WTC11 (cell line): ENCODE measurements at regions not wholly inside any gene's neighbourhood (a gene's known extent, or its start where the extent isn't known, plus 50 kb on each side); places are given as distances from the start of the nearest gene placed in this dataset.
A peak's percentile ranks its signal among the peaks of the same experiment; 100 is the strongest.

Source experiments
- ATAC-seq: fragments of 200-7000 bp; cut with Tn5 transposase; 2 replicates; pipeline ENCODE4 v1.10.0; 2021; ENCODE audit warnings: mild to moderate bottlenecking, moderate library complexity
- CTCF ChIA-PET: fragments of 300-600 bp; sonication (Branson Sonifier 250); formaldehyde crosslinking; loops from one replicate; lab custom pipeline; 2021; ENCODE audit warnings: antibody characterized with exemption; lab: Charles Lee
- POLR2A ChIA-PET: fragments of 350-600 bp; sonication (Branson Sonifier 250); formaldehyde crosslinking; loops from one replicate; lab custom pipeline; 2021; ENCODE audit warnings: antibody characterized with exemption; lab: Charles Lee
- DNase-seq: peaks from one replicate; pipeline ENCODE4 v3.0.0; 2021; ENCODE audit warnings: low spot score
- H3K27ac Mint-ChIP-seq: 2 replicates; pipeline ENCODE4 v1.8.0; 2021; ENCODE audit warnings: mixed read lengths
- H3K27me3 Mint-ChIP-seq: 2 replicates; pipeline ENCODE4 v1.8.0; 2021; ENCODE audit warnings: low read depth, mild to moderate bottlenecking, moderate library complexity, mixed read lengths
- H3K36me3 Mint-ChIP-seq: 2 replicates; pipeline ENCODE4 v1.8.0; 2021; ENCODE audit warnings: mixed read lengths
- H3K4me1 Mint-ChIP-seq: 2 replicates; pipeline ENCODE4 v1.8.0; 2022; ENCODE audit warnings: mixed read lengths
- H3K4me3 Mint-ChIP-seq: 2 replicates; pipeline ENCODE4 v1.8.0; 2021; ENCODE audit warnings: mild to moderate bottlenecking, moderate library complexity, mixed read lengths
- H3K9me3 Mint-ChIP-seq: 2 replicates; pipeline ENCODE4 v1.8.0; 2021; ENCODE audit warnings: mixed read lengths
- CBFB ChIP-seq: sonication (generic); formaldehyde crosslinking; IDR thresholded peaks from 2 replicates; pipeline ENCODE4 v1.8.1; 2022; ENCODE audit warnings: mild to moderate bottlenecking, low read depth, missing genetic modification reagents
- CREM ChIP-seq: sonication (generic); formaldehyde crosslinking; IDR thresholded peaks from 2 replicates; pipeline ENCODE4 v1.8.1; 2022; ENCODE audit warnings: mild to moderate bottlenecking, missing genetic modification reagents, moderate library complexity
- FOXK1 ChIP-seq: sonication (generic); formaldehyde crosslinking; IDR thresholded peaks from 2 replicates; pipeline ENCODE4 v1.8.0; 2022; ENCODE audit warnings: mild to moderate bottlenecking, moderate library complexity, missing genetic modification reagents
- GABPB1 ChIP-seq: sonication (generic); formaldehyde crosslinking; IDR thresholded peaks from 2 replicates; pipeline ENCODE4 v1.8.1; 2023; ENCODE audit warnings: mild to moderate bottlenecking, missing genetic modification reagents
- HMGXB4 ChIP-seq: sonication (generic); formaldehyde crosslinking; IDR thresholded peaks from 2 replicates; pipeline ENCODE4 v1.8.1; 2023; ENCODE audit warnings: mild to moderate bottlenecking, moderate library complexity, missing genetic modification reagents
- MYBL2 ChIP-seq: sonication (generic); formaldehyde crosslinking; IDR thresholded peaks from 2 replicates; pipeline ENCODE4 v1.8.1; 2023; ENCODE audit warnings: mild to moderate bottlenecking, moderate library complexity, missing genetic modification reagents
- NFATC4 ChIP-seq: fragments of 250-450 bp; sonication (Bioruptor Pico); IDR thresholded peaks from 2 replicates; pipeline ENCODE4 v1.9.0; 2021; ENCODE audit warnings: mild to moderate bottlenecking
- NFYB ChIP-seq: sonication (generic); formaldehyde crosslinking; conservative IDR thresholded peaks from 2 replicates; pipeline ENCODE4 v1.8.0; 2022; ENCODE audit warnings: low read depth, missing genetic modification reagents
- NR2C2 ChIP-seq: sonication (generic); formaldehyde crosslinking; IDR thresholded peaks from 2 replicates; pipeline ENCODE4 v1.8.0; 2022; ENCODE audit warnings: mild to moderate bottlenecking, missing genetic modification reagents
- RELA ChIP-seq: sonication (generic); formaldehyde crosslinking; IDR thresholded peaks from 2 replicates; pipeline ENCODE4 v1.8.1; 2022; ENCODE audit warnings: missing genetic modification reagents, mild to moderate bottlenecking, borderline replicate concordance
- SOX15 ChIP-seq: fragments of 250-450 bp; sonication (Bioruptor Pico); IDR thresholded peaks from 2 replicates; pipeline ENCODE4 v1.9.0; 2021; ENCODE audit warnings: mild to moderate bottlenecking
- USF1 ChIP-seq: sonication (generic); formaldehyde crosslinking; IDR thresholded peaks from 2 replicates; pipeline ENCODE4 v1.8.0; 2022; ENCODE audit warnings: mild to moderate bottlenecking, missing genetic modification reagents
- ZNF121 ChIP-seq: sonication (generic); formaldehyde crosslinking; IDR thresholded peaks from 2 replicates; pipeline ENCODE4 v1.8.0; 2023; ENCODE audit warnings: missing genetic modification reagents
- ZNF219 ChIP-seq: sonication (generic); formaldehyde crosslinking; IDR thresholded peaks from 2 replicates; pipeline ENCODE4 v1.8.0; 2023; ENCODE audit warnings: missing genetic modification reagents, mild to moderate bottlenecking, borderline replicate concordance
- ZNF263 ChIP-seq: sonication (generic); formaldehyde crosslinking; IDR thresholded peaks from 2 replicates; pipeline ENCODE4 v1.8.1; 2022; ENCODE audit warnings: low read depth, mild to moderate bottlenecking, moderate library complexity, missing genetic modification reagents
- ZNF423 ChIP-seq: fragments of 250-450 bp; sonication (Bioruptor Pico); IDR thresholded peaks from 2 replicates; pipeline ENCODE4 v2.1.2; 2022; ENCODE audit warnings: mild to moderate bottlenecking, moderate library complexity
- TF ChIP-seq, protein P1 (sequence below): fragments of 250-450 bp; sonication (Bioruptor Pico); IDR thresholded peaks from 2 replicates; pipeline ENCODE4 v1.9.0; 2021; ENCODE audit warnings: mild to moderate bottlenecking
- TF ChIP-seq, protein P2 (sequence below): sonication (generic); formaldehyde crosslinking; IDR thresholded peaks from 2 replicates; pipeline ENCODE4 v1.8.0; 2022; ENCODE audit warnings: mild to moderate bottlenecking, missing genetic modification reagents
- TF ChIP-seq, protein P3 (sequence below): fragments of 250-450 bp; sonication (Bioruptor Pico); IDR thresholded peaks from 2 replicates; pipeline ENCODE4 v1.8.0; 2021; ENCODE audit warnings: mild to moderate bottlenecking
- TF ChIP-seq, protein P4 (sequence below): fragments of 250-450 bp; sonication (Bioruptor Pico); IDR thresholded peaks from 2 replicates; pipeline ENCODE4 v1.9.0; 2021; ENCODE audit warnings: mild to moderate bottlenecking, borderline replicate concordance
- TF ChIP-seq, protein P5 (sequence below): sonication (generic); formaldehyde crosslinking; IDR thresholded peaks from 2 replicates; pipeline ENCODE4 v1.8.0; 2023; ENCODE audit warnings: missing genetic modification reagents, mild to moderate bottlenecking, borderline replicate concordance

DNA sequence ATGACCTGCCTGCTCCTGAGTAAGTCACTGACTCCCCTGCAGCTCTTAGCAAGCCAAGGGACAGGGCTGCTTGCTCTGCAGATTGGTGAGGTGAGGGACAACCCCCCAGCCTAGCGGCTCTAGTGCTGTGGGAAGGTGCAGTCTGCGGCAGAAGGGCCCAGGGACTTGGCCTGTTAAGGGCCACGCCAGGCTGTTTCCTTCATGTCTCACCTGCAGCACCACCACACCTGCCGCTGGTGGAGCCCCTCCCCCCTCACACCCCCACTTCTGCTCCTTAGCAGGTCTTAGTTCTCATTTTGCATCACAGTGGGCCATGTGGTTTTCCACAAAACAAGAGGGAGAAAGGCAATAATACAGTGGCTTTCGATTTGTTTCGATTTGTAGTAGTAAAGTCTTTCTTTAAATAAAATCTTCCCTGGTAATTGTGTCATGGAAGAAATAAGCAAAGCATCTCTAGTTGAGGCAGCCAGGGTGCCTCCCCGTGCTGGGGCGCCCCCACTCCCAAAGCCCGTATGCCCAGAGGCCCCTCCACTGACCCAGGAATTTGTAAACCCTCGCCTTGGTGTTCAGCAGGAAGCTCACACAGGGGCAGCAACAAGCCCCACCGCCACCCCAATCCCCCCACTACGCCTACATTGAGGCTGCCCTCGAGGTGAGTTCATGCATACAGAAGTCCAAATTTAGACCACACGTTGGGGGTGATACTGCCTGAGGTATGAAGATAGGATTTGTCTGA, 86.5 kb upstream of the CLDN5 start:
- TF ChIP-seq, protein P1, sequence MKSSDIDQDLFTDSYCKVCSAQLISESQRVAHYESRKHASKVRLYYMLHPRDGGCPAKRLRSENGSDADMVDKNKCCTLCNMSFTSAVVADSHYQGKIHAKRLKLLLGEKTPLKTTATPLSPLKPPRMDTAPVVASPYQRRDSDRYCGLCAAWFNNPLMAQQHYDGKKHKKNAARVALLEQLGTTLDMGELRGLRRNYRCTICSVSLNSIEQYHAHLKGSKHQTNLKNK, result no peak
- TF ChIP-seq ZNF121 (CRISPR knock-in tag), result peak; percentile 52; the same call in 1 of the 2 replicates
- TF ChIP-seq FOXK1 (CRISPR knock-in tag), result peak; percentile 9; the same call in 1 of the 2 replicates
- no peak for TF ChIP-seq MYBL2 (CRISPR knock-in tag)
- TF ChIP-seq HMGXB4 (CRISPR knock-in tag), result 0 out of 2 replicates have a peak, but pooled peaks have one; percentile 15
- TF ChIP-seq ZNF263 (CRISPR knock-in tag), result no peak
- no peak for TF ChIP-seq SOX15 (CRISPR knock-in tag)
- TF ChIP-seq, protein P2, sequence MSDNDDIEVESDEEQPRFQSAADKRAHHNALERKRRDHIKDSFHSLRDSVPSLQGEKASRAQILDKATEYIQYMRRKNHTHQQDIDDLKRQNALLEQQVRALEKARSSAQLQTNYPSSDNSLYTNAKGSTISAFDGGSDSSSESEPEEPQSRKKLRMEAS (CRISPR knock-in tag), result peak; percentile 76
- no peak for TF ChIP-seq NFATC4 (CRISPR knock-in tag)
- ATAC-seq, result peak; percentile 64
- DNase-seq, result peak; percentile 56
- POLR2A ChIA-PET, result interaction anchor here (1.1 kb wide), 1 partner anchor 131 kb away, joined by 3 read pairs; the partner anchor contains the start of gene CDC45
- peak overlapping the region; percentile 15; the same call in 1 of the 2 replicates for H3K27ac Mint-ChIP-seq
- no peaks in the 10 kb centered on the region for H3K27me3 Mint-ChIP-seq
- H3K9me3 Mint-ChIP-seq, result no peaks in the 10 kb centered on the region
- CTCF ChIA-PET, result interaction anchor here (1.0 to 2.1 kb wide), 3 partner anchors 19 to 94 kb away, joined by 3 to 10 read pairs (median 4); no protein-coding TSS in a partner anchor
- H3K36me3 Mint-ChIP-seq, result no peaks in the 10 kb centered on the region
- peaks cover 36% of the 10 kb centered on the region for H3K4me1 Mint-ChIP-seq
- H3K4me3 Mint-ChIP-seq, result no peak overlapping the region

GRCh38 chr22:19611590-19611989, 87.4 kb upstream of the CLDN5 start:
- no peaks in the 10 kb centered on the region for H3K27me3 Mint-ChIP-seq
- ATAC-seq (no peak), DNase-seq (no peak)
- H3K27ac Mint-ChIP-seq, result no peak overlapping the region; the same call in 1 of the 2 replicates
- H3K4me3 Mint-ChIP-seq, result no peak overlapping the region
- H3K4me1 Mint-ChIP-seq, result peaks cover 44% of the 10 kb centered on the region
- CTCF ChIA-PET, result interaction anchor here (0.6 to 2.1 kb wide), 4 partner anchors 18 to 1723 kb away, joined by 3 to 10 read pairs (median 3); no protein-coding TSS in a partner anchor
- POLR2A ChIA-PET, result interaction anchor here (0.5 to 1.1 kb wide), 3 partner anchors 9 to 1289 kb away, joined by 3 to 4 read pairs (median 3); partner anchors contain the start of gene CDC45
- no peaks in the 10 kb centered on the region for H3K9me3 Mint-ChIP-seq
- no peaks in the 10 kb centered on the region for H3K36me3 Mint-ChIP-seq
- TF ChIP-seq CREM (CRISPR knock-in tag) (no peak), ZNF219 (CRISPR knock-in tag) (no peak), ZNF423 (CRISPR knock-in tag) (no peak), USF1 (CRISPR knock-in tag) (no peak), RELA (no peak), GABPB1 (CRISPR knock-in tag) (no peak), NR2C2 (CRISPR knock-in tag) (no peak), NFYB (CRISPR knock-in tag) (no peak), CBFB (no peak)
- TF ChIP-seq, protein P3, sequence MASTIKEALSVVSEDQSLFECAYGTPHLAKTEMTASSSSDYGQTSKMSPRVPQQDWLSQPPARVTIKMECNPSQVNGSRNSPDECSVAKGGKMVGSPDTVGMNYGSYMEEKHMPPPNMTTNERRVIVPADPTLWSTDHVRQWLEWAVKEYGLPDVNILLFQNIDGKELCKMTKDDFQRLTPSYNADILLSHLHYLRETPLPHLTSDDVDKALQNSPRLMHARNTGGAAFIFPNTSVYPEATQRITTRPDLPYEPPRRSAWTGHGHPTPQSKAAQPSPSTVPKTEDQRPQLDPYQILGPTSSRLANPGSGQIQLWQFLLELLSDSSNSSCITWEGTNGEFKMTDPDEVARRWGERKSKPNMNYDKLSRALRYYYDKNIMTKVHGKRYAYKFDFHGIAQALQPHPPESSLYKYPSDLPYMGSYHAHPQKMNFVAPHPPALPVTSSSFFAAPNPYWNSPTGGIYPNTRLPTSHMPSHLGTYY (CRISPR knock-in tag), result no peak
- TF ChIP-seq, protein P4, sequence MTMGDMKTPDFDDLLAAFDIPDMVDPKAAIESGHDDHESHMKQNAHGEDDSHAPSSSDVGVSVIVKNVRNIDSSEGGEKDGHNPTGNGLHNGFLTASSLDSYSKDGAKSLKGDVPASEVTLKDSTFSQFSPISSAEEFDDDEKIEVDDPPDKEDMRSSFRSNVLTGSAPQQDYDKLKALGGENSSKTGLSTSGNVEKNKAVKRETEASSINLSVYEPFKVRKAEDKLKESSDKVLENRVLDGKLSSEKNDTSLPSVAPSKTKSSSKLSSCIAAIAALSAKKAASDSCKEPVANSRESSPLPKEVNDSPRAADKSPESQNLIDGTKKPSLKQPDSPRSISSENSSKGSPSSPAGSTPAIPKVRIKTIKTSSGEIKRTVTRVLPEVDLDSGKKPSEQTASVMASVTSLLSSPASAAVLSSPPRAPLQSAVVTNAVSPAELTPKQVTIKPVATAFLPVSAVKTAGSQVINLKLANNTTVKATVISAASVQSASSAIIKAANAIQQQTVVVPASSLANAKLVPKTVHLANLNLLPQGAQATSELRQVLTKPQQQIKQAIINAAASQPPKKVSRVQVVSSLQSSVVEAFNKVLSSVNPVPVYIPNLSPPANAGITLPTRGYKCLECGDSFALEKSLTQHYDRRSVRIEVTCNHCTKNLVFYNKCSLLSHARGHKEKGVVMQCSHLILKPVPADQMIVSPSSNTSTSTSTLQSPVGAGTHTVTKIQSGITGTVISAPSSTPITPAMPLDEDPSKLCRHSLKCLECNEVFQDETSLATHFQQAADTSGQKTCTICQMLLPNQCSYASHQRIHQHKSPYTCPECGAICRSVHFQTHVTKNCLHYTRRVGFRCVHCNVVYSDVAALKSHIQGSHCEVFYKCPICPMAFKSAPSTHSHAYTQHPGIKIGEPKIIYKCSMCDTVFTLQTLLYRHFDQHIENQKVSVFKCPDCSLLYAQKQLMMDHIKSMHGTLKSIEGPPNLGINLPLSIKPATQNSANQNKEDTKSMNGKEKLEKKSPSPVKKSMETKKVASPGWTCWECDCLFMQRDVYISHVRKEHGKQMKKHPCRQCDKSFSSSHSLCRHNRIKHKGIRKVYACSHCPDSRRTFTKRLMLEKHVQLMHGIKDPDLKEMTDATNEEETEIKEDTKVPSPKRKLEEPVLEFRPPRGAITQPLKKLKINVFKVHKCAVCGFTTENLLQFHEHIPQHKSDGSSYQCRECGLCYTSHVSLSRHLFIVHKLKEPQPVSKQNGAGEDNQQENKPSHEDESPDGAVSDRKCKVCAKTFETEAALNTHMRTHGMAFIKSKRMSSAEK, result no peak
- TF ChIP-seq, protein P5, sequence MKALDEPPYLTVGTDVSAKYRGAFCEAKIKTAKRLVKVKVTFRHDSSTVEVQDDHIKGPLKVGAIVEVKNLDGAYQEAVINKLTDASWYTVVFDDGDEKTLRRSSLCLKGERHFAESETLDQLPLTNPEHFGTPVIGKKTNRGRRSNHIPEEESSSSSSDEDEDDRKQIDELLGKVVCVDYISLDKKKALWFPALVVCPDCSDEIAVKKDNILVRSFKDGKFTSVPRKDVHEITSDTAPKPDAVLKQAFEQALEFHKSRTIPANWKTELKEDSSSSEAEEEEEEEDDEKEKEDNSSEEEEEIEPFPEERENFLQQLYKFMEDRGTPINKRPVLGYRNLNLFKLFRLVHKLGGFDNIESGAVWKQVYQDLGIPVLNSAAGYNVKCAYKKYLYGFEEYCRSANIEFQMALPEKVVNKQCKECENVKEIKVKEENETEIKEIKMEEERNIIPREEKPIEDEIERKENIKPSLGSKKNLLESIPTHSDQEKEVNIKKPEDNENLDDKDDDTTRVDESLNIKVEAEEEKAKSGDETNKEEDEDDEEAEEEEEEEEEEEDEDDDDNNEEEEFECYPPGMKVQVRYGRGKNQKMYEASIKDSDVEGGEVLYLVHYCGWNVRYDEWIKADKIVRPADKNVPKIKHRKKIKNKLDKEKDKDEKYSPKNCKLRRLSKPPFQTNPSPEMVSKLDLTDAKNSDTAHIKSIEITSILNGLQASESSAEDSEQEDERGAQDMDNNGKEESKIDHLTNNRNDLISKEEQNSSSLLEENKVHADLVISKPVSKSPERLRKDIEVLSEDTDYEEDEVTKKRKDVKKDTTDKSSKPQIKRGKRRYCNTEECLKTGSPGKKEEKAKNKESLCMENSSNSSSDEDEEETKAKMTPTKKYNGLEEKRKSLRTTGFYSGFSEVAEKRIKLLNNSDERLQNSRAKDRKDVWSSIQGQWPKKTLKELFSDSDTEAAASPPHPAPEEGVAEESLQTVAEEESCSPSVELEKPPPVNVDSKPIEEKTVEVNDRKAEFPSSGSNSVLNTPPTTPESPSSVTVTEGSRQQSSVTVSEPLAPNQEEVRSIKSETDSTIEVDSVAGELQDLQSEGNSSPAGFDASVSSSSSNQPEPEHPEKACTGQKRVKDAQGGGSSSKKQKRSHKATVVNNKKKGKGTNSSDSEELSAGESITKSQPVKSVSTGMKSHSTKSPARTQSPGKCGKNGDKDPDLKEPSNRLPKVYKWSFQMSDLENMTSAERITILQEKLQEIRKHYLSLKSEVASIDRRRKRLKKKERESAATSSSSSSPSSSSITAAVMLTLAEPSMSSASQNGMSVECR (CRISPR knock-in tag), result no peak
